SK-N-SH treated with all-trans-retinoic acid at 6 μM for 48 hours (cell line): ENCODE measurements at regions not wholly inside any gene's neighbourhood (a gene's known extent, or its start where the extent isn't known, plus 50 kb on each side); places are given as distances from the start of the nearest gene placed in this dataset.

Source experiments
- RARB ChIP-seq: fragments of 250-450 bp; sonication (Bioruptor Pico); IDR thresholded peaks from 2 replicates; pipeline ENCODE4 v1.8.0; 2021; ENCODE audit warnings: mild to moderate bottlenecking, moderate library complexity
- ZFP30 ChIP-seq: fragments of 450-650 bp; formaldehyde crosslinking; IDR thresholded peaks from 2 replicates; pipeline ENCODE4 v1.5.0; 2022; ENCODE audit warnings: mild to moderate bottlenecking, moderate library complexity

DNA sequence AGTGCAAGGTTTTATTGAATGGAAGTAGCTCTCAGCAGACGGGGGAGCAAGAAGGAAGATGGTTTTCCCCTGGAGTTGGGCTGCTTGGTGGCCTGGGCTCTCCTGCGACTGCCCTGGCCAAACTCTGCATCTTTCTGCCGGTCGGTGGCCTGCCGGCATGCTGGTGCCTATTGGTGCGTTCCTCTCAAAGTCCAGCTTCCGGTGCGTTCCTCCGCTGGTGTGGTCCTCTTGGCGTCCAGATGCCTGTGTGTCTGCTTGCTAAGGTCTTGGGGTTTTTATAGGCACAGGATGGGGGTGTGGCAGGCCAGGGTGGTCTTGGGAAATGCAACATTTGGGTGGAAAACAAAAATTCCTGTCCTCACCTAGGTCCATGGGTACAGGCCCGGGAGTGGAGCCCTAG is 567.4 kb upstream of the CNTN5 start:
- TF ChIP-seq RARB (CRISPR knock-in tag) (no peak), ZFP30 (CRISPR knock-in tag) (no peak)
